ENCODE measurements at regions not wholly inside any gene's neighbourhood (a gene's known extent, or its start where the extent isn't known, plus 50 kb on each side); places are given as distances from the start of the nearest gene placed in this dataset.
A peak's percentile ranks its signal among the peaks of the same experiment; 100 is the strongest.

GRCh38 chr7:15123901-15124300, 221.3 kb upstream of the DGKB start:
- no peak for DNase-seq (ENCODE audit: low read depth)
- H3K4me3 ChIP-seq (ENCODE audit: control insufficient read depth, low read depth, low read length): no peak overlapping the region
- TF ChIP-seq, protein P1, sequence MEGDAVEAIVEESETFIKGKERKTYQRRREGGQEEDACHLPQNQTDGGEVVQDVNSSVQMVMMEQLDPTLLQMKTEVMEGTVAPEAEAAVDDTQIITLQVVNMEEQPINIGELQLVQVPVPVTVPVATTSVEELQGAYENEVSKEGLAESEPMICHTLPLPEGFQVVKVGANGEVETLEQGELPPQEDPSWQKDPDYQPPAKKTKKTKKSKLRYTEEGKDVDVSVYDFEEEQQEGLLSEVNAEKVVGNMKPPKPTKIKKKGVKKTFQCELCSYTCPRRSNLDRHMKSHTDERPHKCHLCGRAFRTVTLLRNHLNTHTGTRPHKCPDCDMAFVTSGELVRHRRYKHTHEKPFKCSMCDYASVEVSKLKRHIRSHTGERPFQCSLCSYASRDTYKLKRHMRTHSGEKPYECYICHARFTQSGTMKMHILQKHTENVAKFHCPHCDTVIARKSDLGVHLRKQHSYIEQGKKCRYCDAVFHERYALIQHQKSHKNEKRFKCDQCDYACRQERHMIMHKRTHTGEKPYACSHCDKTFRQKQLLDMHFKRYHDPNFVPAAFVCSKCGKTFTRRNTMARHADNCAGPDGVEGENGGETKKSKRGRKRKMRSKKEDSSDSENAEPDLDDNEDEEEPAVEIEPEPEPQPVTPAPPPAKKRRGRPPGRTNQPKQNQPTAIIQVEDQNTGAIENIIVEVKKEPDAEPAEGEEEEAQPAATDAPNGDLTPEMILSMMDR (IDR thresholded peaks at IDR 0.05; ENCODE audit: control insufficient read depth, insufficient read depth, low read depth, low read length, missing control alignments): no peak

GRCh38 chr7:15113752-15114151, 211.2 kb upstream of the DGKB start:
- H3K4me3 ChIP-seq (ENCODE audit: control insufficient read depth, low read depth, low read length): no peak overlapping the region
- peak; percentile 4 for DNase-seq (ENCODE audit: low read depth)
- TF ChIP-seq, protein P1 (IDR thresholded peaks at IDR 0.05; ENCODE audit: control insufficient read depth, insufficient read depth, low read depth, low read length, missing control alignments): no peak

DNA sequence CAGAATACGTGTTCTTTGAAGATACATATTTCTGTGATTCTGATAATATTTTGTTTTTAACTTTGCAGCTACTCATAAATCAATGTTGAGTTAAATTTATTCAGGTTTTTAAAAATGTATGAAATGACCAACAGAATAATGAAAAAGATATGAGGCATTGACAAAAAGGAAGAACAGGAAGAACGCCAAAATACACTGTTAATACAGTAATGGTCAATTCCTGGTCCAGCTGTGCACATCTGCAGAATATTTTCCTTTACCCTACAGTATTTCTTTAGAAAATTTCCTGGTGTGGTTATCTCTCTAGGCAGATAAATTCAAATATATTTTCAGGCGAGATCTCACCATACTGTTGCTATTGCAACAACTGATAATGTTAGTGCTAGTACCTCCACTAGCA, 203.2 kb upstream of the DGKB start:
- no peak for DNase-seq (ENCODE audit: low read depth)
- H3K4me3 ChIP-seq (ENCODE audit: control insufficient read depth, low read depth, low read length): no peak overlapping the region
- TF ChIP-seq, protein P1 (IDR thresholded peaks at IDR 0.05; ENCODE audit: control insufficient read depth, insufficient read depth, low read depth, low read length, missing control alignments): no peak

- no peak for DNase-seq (ENCODE audit: low read depth)
- TF ChIP-seq, protein P1 (IDR thresholded peaks at IDR 0.05; ENCODE audit: control insufficient read depth, insufficient read depth, low read depth, low read length, missing control alignments): no peak
- no peak overlapping the region for H3K4me3 ChIP-seq (ENCODE audit: control insufficient read depth, low read depth, low read length)
Observed at GRCh38 chr7:15104411-15105092, 202.0 kb upstream of the DGKB start.

- TF ChIP-seq, protein P1 (IDR thresholded peaks at IDR 0.05; ENCODE audit: control insufficient read depth, insufficient read depth, low read depth, low read length, missing control alignments): no peak
- no peak for DNase-seq (ENCODE audit: low read depth)
- no peak overlapping the region for H3K4me3 ChIP-seq (ENCODE audit: control insufficient read depth, low read depth, low read length)
Observed at GRCh38 chr7:15099074-15099473, 196.5 kb upstream of the DGKB start.

GRCh38 chr7:15096853-15097252, 194.3 kb upstream of the DGKB start:
- no peak overlapping the region for H3K4me3 ChIP-seq (ENCODE audit: control insufficient read depth, low read depth, low read length)
- no peak for DNase-seq (ENCODE audit: low read depth)
- TF ChIP-seq, protein P1 (IDR thresholded peaks at IDR 0.05; ENCODE audit: control insufficient read depth, insufficient read depth, low read depth, low read length, missing control alignments): no peak

All from AG09309 (cell line).